ENCODE measurements at regions not wholly inside any gene's neighbourhood (a gene's known extent, or its start where the extent isn't known, plus 50 kb on each side); places are given as distances from the start of the nearest gene placed in this dataset.

DNA sequence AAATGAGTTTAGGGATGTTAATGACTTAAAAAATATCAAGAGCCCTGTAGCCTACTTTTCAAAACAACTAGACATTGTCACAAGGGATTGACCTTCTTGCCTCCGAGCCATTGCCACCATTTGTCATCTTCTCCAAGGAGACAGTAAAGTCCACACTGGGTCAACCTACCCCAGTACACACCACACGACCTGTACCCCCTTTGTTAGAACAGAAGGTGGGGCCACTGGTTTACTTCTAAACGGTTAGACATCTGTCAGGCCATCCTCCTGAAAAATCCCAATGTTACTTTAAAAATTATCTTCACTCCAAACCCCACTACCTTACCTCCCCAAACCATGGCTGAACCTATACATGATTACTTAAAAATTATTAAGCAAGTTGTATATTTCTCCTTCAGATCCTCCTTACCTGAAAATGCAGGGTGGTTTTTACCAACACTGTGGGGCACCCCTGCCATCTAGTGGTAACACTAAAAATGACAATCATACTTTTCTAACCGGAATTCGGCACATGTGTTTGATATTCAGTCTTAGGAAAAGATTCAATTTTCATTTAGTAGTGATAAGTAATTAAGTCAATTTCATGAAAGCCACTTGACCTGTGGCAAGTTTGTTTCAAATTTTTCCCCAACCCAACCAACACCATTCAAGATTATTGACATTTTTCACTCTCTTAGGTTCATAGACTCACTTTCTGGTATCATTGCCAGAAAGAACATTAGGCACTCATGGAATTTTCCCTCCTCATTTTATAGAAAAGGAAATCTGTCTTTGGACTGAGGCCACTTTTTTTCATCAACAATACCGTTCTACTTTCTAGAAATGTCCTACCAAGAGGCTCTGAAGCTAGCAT lies 265.3 kb upstream of the PKDCC start:
- H3K4me1 ChIP-seq = peaks cover 21% of the 10 kb centered on the region
- H3K4me3 ChIP-seq = no peak overlapping the region
- H3K9me3 ChIP-seq = no peaks in the 10 kb centered on the region
- no peaks in the 10 kb centered on the region for H3K27me3 ChIP-seq
- no peak overlapping the region for H3K4me2 ChIP-seq
- no peaks in the 10 kb centered on the region for H3K36me3 ChIP-seq
- H3K27ac ChIP-seq = no peak overlapping the region
- TF ChIP-seq Cebpa-rat (IDR thresholded peaks at IDR 0.05) = no peak
- H3K9ac ChIP-seq = no peak overlapping the region
- no peaks in the 10 kb centered on the region for H4K20me1 ChIP-seq

DNA sequence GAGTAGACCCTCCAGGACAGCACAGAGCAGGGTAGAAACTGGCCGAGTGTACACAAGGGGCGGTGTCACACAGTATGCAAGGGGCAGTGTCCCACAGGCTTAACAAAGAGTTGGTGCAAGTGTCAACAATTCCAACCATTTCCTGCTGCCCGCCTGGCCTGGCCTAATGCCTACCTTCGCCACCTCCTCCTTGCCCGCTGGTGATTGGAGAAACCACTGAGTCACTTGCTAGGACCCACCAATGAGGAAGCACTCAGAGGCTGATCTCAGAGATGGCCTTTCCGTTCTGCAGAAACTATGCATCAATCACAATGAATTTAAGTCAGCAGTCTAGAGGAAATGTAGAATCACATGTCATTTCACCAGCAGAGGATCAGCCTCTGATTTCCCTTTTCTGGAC lies 263.3 kb upstream of the PKDCC start:
- Histone ChIP-seq H3K4me2 (peak overlapping the region; percentile 29), H3K4me1 (peaks cover 21% of the 10 kb centered on the region), H3K9me3 (no peaks in the 10 kb centered on the region), H3K36me3 (no peaks in the 10 kb centered on the region), H3K4me3 (no peak overlapping the region), H3K9ac (no peak overlapping the region), H4K20me1 (no peaks in the 10 kb centered on the region), H3K27me3 (no peaks in the 10 kb centered on the region), H3K27ac (no peak overlapping the region)
- TF ChIP-seq Cebpa-rat (IDR thresholded peaks at IDR 0.05) = no peak

DNA sequence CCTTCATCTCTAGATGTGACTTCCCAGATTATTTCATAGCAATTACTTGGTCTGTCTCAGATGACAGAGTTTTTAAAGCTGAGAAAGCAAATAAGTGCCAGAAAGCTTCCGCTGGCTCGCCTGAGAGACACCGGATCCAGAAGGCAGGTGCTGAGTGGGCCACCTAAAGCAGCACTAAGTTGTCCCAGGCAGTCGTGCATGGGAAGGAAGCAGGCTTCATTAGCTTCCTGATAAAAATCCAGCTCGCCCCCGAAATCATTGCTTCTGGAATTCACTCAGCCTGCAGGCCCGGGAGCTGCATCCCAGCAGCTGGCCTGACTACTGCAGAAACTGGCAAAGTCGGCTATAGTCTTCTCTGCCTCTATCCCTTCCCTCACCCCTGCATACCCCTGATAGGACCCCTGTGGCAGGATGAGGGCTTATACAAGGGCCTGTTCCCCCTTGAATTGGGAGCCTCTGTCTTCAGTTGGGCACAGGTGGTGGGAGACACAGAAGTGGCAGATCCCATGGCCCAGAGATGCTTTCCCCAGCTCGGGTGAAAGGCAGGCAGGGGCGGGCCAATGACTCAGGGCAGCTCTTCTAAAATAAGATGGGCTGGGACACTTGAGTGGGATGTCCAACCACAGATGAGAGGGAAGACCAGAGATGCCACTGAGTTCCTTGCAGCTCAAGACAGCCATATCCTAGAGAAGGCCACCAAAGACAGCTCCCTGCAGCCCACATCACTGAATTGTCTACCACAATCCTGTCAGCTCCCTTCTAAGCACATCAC lies 262.4 kb upstream of the PKDCC start:
- Histone ChIP-seq H3K9ac (no peak overlapping the region), H3K9me3 (no peaks in the 10 kb centered on the region), H3K4me1 (peaks cover 21% of the 10 kb centered on the region), H3K36me3 (no peaks in the 10 kb centered on the region), H4K20me1 (no peaks in the 10 kb centered on the region), H3K4me3 (no peak overlapping the region), H3K27ac (no peak overlapping the region), H3K4me2 (no peak overlapping the region), H3K27me3 (no peaks in the 10 kb centered on the region)
- no peak for TF ChIP-seq Cebpa-rat (IDR thresholded peaks at IDR 0.05)

DNA sequence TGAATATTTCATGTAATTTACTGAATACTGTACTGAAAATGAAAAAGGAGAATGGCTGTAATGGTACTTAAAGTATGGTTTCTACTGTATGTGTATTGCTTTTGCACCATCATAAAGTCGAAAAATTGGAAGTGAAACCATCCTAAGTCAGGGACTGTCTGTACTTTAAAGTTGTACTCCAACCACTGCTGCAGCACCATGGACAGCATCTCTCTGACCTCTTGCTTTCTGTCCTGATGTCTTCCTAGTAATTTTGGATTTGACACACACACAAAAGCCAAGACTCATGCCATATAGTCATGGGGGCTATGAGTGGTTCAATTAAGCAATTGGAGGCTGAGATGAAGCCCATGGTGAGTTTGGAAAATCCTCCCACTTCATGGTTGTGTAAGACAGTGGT lies 256.3 kb upstream of the PKDCC start:
- no peak overlapping the region for H3K4me2 ChIP-seq
- H3K4me1 ChIP-seq = no peaks in the 10 kb centered on the region
- H3K9me3 ChIP-seq = no peaks in the 10 kb centered on the region
- no peaks in the 10 kb centered on the region for H3K27me3 ChIP-seq
- no peak overlapping the region for H3K9ac ChIP-seq
- TF ChIP-seq Cebpa-rat (IDR thresholded peaks at IDR 0.05) = no peak
- H3K27ac ChIP-seq = no peak overlapping the region
- no peak overlapping the region for H3K4me3 ChIP-seq
- H4K20me1 ChIP-seq = no peaks in the 10 kb centered on the region
- no peaks in the 10 kb centered on the region for H3K36me3 ChIP-seq

DNA sequence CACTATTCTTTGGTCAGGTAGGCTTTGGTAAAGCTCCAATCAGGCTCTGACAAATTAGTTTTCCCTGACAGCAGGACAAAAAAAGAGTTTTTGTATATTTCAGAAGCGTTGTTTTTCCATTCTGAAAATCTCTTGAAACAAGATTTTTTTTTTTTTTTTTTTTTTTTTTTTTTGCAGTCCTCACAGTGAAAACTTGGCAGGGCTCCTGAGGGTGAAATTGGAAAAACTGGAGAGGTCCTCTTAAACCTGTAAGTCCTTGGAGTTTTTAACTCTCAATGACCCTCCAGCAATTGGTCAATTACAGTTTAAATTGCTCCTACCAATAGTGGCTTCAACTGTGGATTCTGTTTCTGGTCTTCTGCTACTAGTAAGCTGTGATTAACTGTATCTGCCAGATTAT lies 244.5 kb upstream of the PKDCC start:
- no peak overlapping the region for H3K4me3 ChIP-seq
- H3K36me3 ChIP-seq = no peaks in the 10 kb centered on the region
- H4K20me1 ChIP-seq = no peaks in the 10 kb centered on the region
- TF ChIP-seq Cebpa-rat (IDR thresholded peaks at IDR 0.05) = no peak
- H3K27me3 ChIP-seq = no peaks in the 10 kb centered on the region
- no peak overlapping the region for H3K4me2 ChIP-seq
- no peak overlapping the region for H3K9ac ChIP-seq
- no peak overlapping the region for H3K27ac ChIP-seq
- peaks cover 8% of the 10 kb centered on the region; the same call in 1 of the 2 replicates for H3K9me3 ChIP-seq
- no peaks in the 10 kb centered on the region for H3K4me1 ChIP-seq

DNA sequence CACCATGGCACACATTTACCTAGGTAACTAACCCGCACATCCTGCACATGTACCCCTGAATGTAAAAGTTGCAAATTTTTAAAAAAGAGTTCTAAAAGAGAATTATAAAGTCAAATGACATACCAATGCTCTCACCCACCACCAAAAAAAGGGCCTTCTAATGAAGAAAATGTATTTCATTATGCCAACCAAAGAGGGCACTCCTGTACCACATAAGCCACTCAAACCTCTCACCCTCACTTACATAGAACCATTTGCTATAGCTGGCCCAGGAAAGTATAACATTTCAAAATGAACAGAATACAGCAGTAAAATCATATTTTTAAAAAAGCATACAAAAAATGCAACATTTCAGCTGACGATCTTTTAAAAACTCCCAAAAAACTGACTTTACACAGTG lies 241.5 kb upstream of the PKDCC start:
- H3K27ac ChIP-seq = no peak overlapping the region
- H3K9ac ChIP-seq = no peak overlapping the region
- no peaks in the 10 kb centered on the region for H3K36me3 ChIP-seq
- no peaks in the 10 kb centered on the region for H3K4me1 ChIP-seq
- H3K4me3 ChIP-seq = no peak overlapping the region
- no peak overlapping the region for H3K4me2 ChIP-seq
- H4K20me1 ChIP-seq = no peaks in the 10 kb centered on the region
- TF ChIP-seq Cebpa-rat (IDR thresholded peaks at IDR 0.05) = no peak
- H3K27me3 ChIP-seq = no peaks in the 10 kb centered on the region
- H3K9me3 ChIP-seq = peaks cover 8% of the 10 kb centered on the region; the same call in 1 of the 2 replicates

GRCh38 chr2:41821167-41821566 lies 226.7 kb upstream of the PKDCC start:
- Histone ChIP-seq H3K27ac (no peak overlapping the region), H3K27me3 (no peaks in the 10 kb centered on the region), H3K4me2 (no peak overlapping the region), H4K20me1 (no peaks in the 10 kb centered on the region), H3K36me3 (no peaks in the 10 kb centered on the region), H3K9ac (no peak overlapping the region), H3K4me1 (no peaks in the 10 kb centered on the region), H3K9me3 (peaks cover 14% of the 10 kb centered on the region), H3K4me3 (no peak overlapping the region)
- no peak for TF ChIP-seq Cebpa-rat (IDR thresholded peaks at IDR 0.05)

DNA sequence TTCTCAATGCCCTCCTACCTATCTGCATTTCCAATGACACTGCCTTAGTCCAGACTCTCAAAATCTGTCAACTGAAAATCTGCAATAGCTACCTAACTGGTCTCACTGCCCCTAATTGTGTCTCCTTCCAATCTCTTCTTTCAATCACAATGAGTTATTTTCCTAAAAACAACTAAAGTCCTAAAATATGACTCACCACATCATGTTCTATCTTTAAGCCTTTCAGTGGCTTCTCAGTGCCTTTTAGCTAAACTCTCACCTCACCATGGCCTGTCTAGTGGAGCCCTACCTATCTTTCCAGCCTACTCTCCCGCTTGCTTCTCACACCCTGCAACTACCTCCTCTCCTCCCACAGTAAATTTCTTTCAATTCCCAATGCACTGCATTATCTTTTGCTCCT lies 220.9 kb upstream of the PKDCC start:
- no peak for TF ChIP-seq Cebpa-rat (IDR thresholded peaks at IDR 0.05)
- no peak overlapping the region for H3K27ac ChIP-seq
- no peaks in the 10 kb centered on the region for H4K20me1 ChIP-seq
- H3K4me1 ChIP-seq = no peaks in the 10 kb centered on the region
- H3K9ac ChIP-seq = no peak overlapping the region
- no peaks in the 10 kb centered on the region for H3K9me3 ChIP-seq
- H3K36me3 ChIP-seq = no peaks in the 10 kb centered on the region
- H3K4me2 ChIP-seq = no peak overlapping the region
- H3K4me3 ChIP-seq = no peak overlapping the region
- no peaks in the 10 kb centered on the region for H3K27me3 ChIP-seq

DNA sequence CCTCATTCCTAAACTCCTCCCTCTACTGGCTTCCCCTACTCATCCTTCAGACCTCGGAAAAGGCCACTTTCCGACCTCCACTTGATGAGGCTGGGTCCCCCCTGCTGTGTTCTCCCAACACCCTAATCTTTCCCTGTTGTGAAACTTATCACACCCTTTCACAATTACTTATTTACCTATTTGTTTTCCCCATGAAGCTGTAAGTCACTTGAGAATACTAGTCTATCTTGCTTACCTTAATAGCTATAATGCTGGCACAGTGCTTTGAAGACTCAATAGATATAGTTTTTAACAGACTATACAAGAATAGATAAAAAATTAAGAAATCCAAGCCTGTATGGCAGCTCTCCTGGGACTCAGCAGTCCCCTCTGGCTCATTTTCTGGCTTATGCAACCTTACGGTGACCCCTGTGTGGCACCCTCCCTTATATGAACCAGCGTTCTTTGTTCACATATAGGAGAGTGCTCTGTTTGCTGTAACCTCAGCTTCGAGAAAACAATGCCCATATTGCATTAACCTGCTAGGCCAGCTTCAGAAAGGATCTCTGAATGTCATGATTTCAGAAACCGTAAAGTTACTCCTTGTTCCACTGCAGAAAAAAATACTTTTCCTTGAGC lies 220.4 kb upstream of the PKDCC start:
- Histone ChIP-seq H3K9ac (no peak overlapping the region), H3K4me3 (no peak overlapping the region), H3K27me3 (no peaks in the 10 kb centered on the region), H3K4me2 (no peak overlapping the region), H3K27ac (no peak overlapping the region), H3K4me1 (no peaks in the 10 kb centered on the region), H4K20me1 (no peaks in the 10 kb centered on the region), H3K36me3 (no peaks in the 10 kb centered on the region), H3K9me3 (no peaks in the 10 kb centered on the region)
- no peak for TF ChIP-seq Cebpa-rat (IDR thresholded peaks at IDR 0.05)
